A673 (cell line): ENCODE measurements at regions not wholly inside any gene's neighbourhood (a gene's known extent, or its start where the extent isn't known, plus 50 kb on each side); places are given as distances from the start of the nearest gene placed in this dataset.

Experiments used
- EZH2 ChIP-seq: fragments of 200-600 bp; sonication (generic); IDR thresholded peaks from 2 replicates; pipeline ENCODE4 v1.6.1; 2017; ENCODE audit warnings: borderline replicate concordance, low read depth, mild to moderate bottlenecking, mixed read lengths, antibody characterized with exemption, low read length; ENCODE audit not compliant: poor library complexity, severe bottlenecking
- TF ChIP-seq, protein P1 (sequence below): fragments of 300-800, 200-600 bp; sonication (generic); conservative IDR thresholded peaks from 2 replicates; pipeline ENCODE4 v1.5.1; 2017; ENCODE audit warnings: low read depth, mild to moderate bottlenecking, antibody characterized with exemption, low read length, moderate library complexity, mixed read lengths

DNA sequence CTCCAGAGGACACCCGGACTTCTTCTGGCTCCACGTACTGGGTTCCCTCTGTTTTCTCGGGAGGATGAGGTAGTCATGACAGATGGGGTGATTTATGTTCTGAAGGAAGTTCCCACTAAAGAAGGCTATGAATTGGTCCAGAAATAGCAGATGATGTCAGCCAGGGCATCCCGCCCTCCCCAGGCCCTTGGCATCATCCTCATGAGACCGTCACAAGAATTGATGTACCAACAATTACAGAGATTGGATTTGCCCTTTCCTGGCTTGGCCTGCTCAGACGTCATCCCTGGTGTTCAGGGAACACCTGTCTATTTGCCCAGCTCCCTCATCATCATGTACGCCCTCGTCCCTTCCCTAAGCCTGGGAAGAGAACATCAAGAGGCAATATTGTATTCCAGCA, 102.8 kb upstream of the CCL1 start:
- TF ChIP-seq, protein P1, sequence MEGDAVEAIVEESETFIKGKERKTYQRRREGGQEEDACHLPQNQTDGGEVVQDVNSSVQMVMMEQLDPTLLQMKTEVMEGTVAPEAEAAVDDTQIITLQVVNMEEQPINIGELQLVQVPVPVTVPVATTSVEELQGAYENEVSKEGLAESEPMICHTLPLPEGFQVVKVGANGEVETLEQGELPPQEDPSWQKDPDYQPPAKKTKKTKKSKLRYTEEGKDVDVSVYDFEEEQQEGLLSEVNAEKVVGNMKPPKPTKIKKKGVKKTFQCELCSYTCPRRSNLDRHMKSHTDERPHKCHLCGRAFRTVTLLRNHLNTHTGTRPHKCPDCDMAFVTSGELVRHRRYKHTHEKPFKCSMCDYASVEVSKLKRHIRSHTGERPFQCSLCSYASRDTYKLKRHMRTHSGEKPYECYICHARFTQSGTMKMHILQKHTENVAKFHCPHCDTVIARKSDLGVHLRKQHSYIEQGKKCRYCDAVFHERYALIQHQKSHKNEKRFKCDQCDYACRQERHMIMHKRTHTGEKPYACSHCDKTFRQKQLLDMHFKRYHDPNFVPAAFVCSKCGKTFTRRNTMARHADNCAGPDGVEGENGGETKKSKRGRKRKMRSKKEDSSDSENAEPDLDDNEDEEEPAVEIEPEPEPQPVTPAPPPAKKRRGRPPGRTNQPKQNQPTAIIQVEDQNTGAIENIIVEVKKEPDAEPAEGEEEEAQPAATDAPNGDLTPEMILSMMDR, result no peak
- TF ChIP-seq EZH2, result no peak
